ENCODE measurements at regions not wholly inside any gene's neighbourhood (a gene's known extent, or its start where the extent isn't known, plus 50 kb on each side); places are given as distances from the start of the nearest gene placed in this dataset.

DNA sequence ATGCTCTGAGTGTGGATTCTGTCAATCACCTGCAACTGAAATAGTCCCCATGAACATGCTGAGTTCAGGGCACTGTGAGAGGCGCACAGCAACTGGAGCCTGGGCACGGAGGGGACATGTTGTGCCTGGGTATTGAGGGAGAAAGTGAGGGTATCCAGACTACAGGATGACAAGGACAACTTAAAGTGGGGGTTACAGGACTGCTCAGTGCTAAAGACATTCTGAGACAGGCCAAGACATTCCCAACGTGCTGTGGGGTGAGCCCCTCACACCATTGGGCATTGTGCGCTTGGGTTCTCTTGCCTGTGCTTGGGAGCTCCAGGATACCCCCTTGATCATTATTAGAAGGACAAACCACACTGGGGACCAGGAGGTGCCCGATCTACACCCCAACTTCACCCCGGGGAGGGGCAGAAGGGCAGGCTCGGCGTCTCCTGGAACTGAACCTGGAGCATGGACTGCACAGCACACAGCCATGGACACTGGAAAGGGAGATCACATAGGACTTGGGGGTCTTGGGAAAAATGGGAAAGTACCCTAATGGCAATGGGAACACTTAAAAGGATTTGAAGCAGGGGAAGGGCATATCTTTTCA, 72.5 kb upstream of the HDAC4 start:
- Histone ChIP-seq H3K36me3 (no peaks in the 10 kb centered on the region), H3K9me3 (no peaks in the 10 kb centered on the region), H3K4me1 (no peaks in the 10 kb centered on the region), H3K27ac (no peak overlapping the region), H3K27me3 (no peaks in the 10 kb centered on the region), H3K4me3 (no peak overlapping the region)
- no peak for TF ChIP-seq POLR2A (IDR thresholded peaks at IDR 0.05)
- TF ChIP-seq EP300 (IDR thresholded peaks at IDR 0.05), result no peak
- no peak for TF ChIP-seq POLR2AphosphoS5 (IDR thresholded peaks at IDR 0.05)
- TF ChIP-seq, protein P1, sequence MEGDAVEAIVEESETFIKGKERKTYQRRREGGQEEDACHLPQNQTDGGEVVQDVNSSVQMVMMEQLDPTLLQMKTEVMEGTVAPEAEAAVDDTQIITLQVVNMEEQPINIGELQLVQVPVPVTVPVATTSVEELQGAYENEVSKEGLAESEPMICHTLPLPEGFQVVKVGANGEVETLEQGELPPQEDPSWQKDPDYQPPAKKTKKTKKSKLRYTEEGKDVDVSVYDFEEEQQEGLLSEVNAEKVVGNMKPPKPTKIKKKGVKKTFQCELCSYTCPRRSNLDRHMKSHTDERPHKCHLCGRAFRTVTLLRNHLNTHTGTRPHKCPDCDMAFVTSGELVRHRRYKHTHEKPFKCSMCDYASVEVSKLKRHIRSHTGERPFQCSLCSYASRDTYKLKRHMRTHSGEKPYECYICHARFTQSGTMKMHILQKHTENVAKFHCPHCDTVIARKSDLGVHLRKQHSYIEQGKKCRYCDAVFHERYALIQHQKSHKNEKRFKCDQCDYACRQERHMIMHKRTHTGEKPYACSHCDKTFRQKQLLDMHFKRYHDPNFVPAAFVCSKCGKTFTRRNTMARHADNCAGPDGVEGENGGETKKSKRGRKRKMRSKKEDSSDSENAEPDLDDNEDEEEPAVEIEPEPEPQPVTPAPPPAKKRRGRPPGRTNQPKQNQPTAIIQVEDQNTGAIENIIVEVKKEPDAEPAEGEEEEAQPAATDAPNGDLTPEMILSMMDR (IDR thresholded peaks at IDR 0.05), result no peak
- DNase-seq (ENCODE audit: low spot score in 2 of 2), result peak; percentile 28 to 48
- 91% methylated on average over 7 of the region's 8 CpGs for WGBS

- WGBS, result 55% methylated on average over 11 of the region's 11 CpGs
Observed at GRCh38 chr2:239472235-239472775, 71.5 kb upstream of the HDAC4 start.

GRCh38 chr2:239471011-239471792, 70.4 kb upstream of the HDAC4 start:
- Histone ChIP-seq H3K4me3 (no peak overlapping the region), H3K27me3 (no peaks in the 10 kb centered on the region), H3K9me3 (no peaks in the 10 kb centered on the region), H3K36me3 (no peaks in the 10 kb centered on the region), H3K27ac (no peak overlapping the region), H3K4me1 (peaks cover 6% of the 10 kb centered on the region)
- peak; percentile 28 to 31 for DNase-seq (ENCODE audit: low spot score in 2 of 2)
- TF ChIP-seq POLR2A (IDR thresholded peaks at IDR 0.05) (no peak), POLR2AphosphoS5 (IDR thresholded peaks at IDR 0.05) (no peak), EP300 (IDR thresholded peaks at IDR 0.05) (no peak)
- TF ChIP-seq, protein P1 (IDR thresholded peaks at IDR 0.05), result no peak
- WGBS, result 82% methylated on average over 6 of the region's 9 CpGs

More at GRCh38 chr2:239472235-239472775, 71.5 kb upstream of the HDAC4 start:
- H3K9me3 ChIP-seq, result no peaks in the 10 kb centered on the region
- TF ChIP-seq POLR2AphosphoS5 (IDR thresholded peaks at IDR 0.05), result no peak
- TF ChIP-seq EP300 (IDR thresholded peaks at IDR 0.05), result no peak
- TF ChIP-seq POLR2A (IDR thresholded peaks at IDR 0.05), result no peak
- TF ChIP-seq, protein P1 (IDR thresholded peaks at IDR 0.05), result no peak
- no peaks in the 10 kb centered on the region for H3K4me1 ChIP-seq
- H3K27me3 ChIP-seq, result no peaks in the 10 kb centered on the region
- no peak overlapping the region for H3K27ac ChIP-seq
- H3K4me3 ChIP-seq, result no peak overlapping the region
- peak; percentile 20 to 28 for DNase-seq (ENCODE audit: low spot score in 2 of 2)
- H3K36me3 ChIP-seq, result no peaks in the 10 kb centered on the region

GRCh38 chr2:239470151-239470900, 69.5 kb upstream of the HDAC4 start:
- 93% methylated on average over 14 of the region's 14 CpGs for WGBS
- TF ChIP-seq POLR2A (IDR thresholded peaks at IDR 0.05) (no peak), EP300 (IDR thresholded peaks at IDR 0.05) (no peak), POLR2AphosphoS5 (IDR thresholded peaks at IDR 0.05) (no peak)
- TF ChIP-seq, protein P1 (IDR thresholded peaks at IDR 0.05), result no peak
- peak; percentile 33 to 61 for DNase-seq (ENCODE audit: low spot score in 2 of 2)

More at GRCh38 chr2:239470151-239470900, 69.5 kb upstream of the HDAC4 start:
- Histone ChIP-seq H3K9me3 (no peaks in the 10 kb centered on the region), H3K4me3 (no peak overlapping the region), H3K36me3 (no peaks in the 10 kb centered on the region), H3K27ac (no peak overlapping the region), H3K27me3 (no peaks in the 10 kb centered on the region), H3K4me1 (peaks cover 15% of the 10 kb centered on the region)

All from suprapubic skin (tissue), 4 donors.